Stomach (tissue), 8 donors: ENCODE measurements at regions not wholly inside any gene's neighbourhood (a gene's known extent, or its start where the extent isn't known, plus 50 kb on each side); places are given as distances from the start of the nearest gene placed in this dataset.
"Not testable (repeated sequence)": the region's sequence is repeated elsewhere in the genome, so short reads cannot be mapped to it uniquely, and the experiment has no call there.

Experiments
- DNase-seq, 2 donors: peaks; one replicate each; pipeline versions ENCODE4 v3.0.0 to v3.0.0-alpha.2; 2013 to 2019
- H3K27ac ChIP-seq, 5 donors: fragments of 200-600 bp in 4 of 5; sonication (generic) in 4 of 5; one replicate each; pipeline ENCODE4 v1.5.1; 2013 to 2019; ENCODE audit warnings: mild to moderate bottlenecking in 1 of 5, moderate library complexity in 1 of 5
- H3K27me3 ChIP-seq, 3 donors: fragments of 200-600 bp; sonication (generic); one replicate each; pipeline ENCODE4 v1.5.1; 2017 to 2019; ENCODE audit warnings: mixed run types in 1 of 3
- H3K36me3 ChIP-seq, 4 donors: fragments of 200-600 bp; sonication (generic); 1 replicate in 3 of 4; 2 replicates in 1 of 4; pipeline ENCODE4 v1.5.1; 2016 to 2019
- H3K4me1 ChIP-seq, 4 donors: fragments of 200-600 bp; sonication (generic); one replicate each; pipeline ENCODE4 v1.5.1; 2016 to 2019
- H3K4me3 ChIP-seq, 4 donors: fragments of 200-600 bp; sonication (generic) in 3 of 4; one replicate each; pipeline ENCODE4 v1.5.1; 2016 to 2019; ENCODE audit warnings: mild to moderate bottlenecking in 1 of 4
- H3K9me3 ChIP-seq, 4 donors: fragments of 200-600 bp; sonication (generic); one replicate each; pipeline ENCODE4 v1.5.1; 2016 to 2019
- EP300 ChIP-seq: sonication (generic); formaldehyde crosslinking; IDR thresholded peaks from one replicate; pipeline ENCODE4 v1.6.1; 2017; ENCODE audit warnings: antibody characterized with exemption
- POLR2A ChIP-seq, 4 donors: fragments of 450-650 bp; IDR thresholded peaks; one replicate each; pipeline ENCODE4 v1.6.1; 2016; ENCODE audit warnings: antibody characterized with exemption in 4 of 4, control low read depth in 2 of 4, mild to moderate bottlenecking in 1 of 4, moderate library complexity in 1 of 4
- POLR2AphosphoS5 ChIP-seq, 3 donors: sonication (generic); formaldehyde crosslinking; IDR thresholded peaks; one replicate each; pipeline ENCODE4 v1.6.1; 2016; ENCODE audit warnings: antibody characterized with exemption in 3 of 3
- WGBS, 5 donors: extraction: QIAGEN DNeasy Blood & Tissue Kit in 3 of 5; methylation state at CpG; one replicate each; pipeline versions ENCODE4 v1.1.5 to v1.1.7; 2013 to 2018; 5-methylcytosine and 5-hydroxymethylcytosine counted together
- intact Hi-C: fragments of 100-400 bp; cut with DNase I; formaldehyde crosslinking; loops from one replicate; pipeline ENCODE4 v1.15.1; 2023; ENCODE audit warnings: low total_unique reads
- TF ChIP-seq, protein P1 (sequence below), 7 experiments: fragments of 450-650 bp in 4 of 7; fragments of 200-600 bp in 3 of 7; sonication (generic) in 3 of 7; IDR thresholded peaks; one replicate each; pipeline ENCODE4 v1.5.1; 2016 to 2019; ENCODE audit warnings: antibody characterized with exemption in 7 of 7, control low read depth in 2 of 7, mild to moderate bottlenecking in 1 of 7
- donor health status: healthy with polysubstance abuse.
- donor health status: Bipolar disorder and iron deficiency.
- donor health status: healthy.

DNA sequence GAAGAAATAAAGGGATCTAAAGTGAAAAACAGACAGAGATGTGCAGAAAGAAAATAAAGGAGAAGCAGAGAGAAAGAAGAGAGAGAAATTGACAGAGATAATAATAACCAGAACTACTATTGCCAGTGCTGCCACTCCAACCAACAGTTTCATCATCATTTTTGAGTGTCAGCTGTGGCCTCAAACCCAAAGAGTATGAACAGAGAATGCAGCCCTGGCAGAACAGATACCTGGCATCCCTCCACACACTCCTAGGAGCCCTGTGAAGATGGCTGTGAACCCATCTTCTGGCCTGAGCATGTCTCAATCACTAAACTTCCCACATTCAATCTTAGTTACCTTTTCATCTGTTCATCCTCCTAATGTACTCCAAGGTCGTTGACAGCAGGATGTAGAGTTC lies 385.8 kb upstream of the NFIA start:
- peaks cover 0 to 7% (median 0%) of the 10 kb centered on the region in 4 donors for H3K4me1 ChIP-seq
- TF ChIP-seq EP300: no peak
- TF ChIP-seq, protein P1, sequence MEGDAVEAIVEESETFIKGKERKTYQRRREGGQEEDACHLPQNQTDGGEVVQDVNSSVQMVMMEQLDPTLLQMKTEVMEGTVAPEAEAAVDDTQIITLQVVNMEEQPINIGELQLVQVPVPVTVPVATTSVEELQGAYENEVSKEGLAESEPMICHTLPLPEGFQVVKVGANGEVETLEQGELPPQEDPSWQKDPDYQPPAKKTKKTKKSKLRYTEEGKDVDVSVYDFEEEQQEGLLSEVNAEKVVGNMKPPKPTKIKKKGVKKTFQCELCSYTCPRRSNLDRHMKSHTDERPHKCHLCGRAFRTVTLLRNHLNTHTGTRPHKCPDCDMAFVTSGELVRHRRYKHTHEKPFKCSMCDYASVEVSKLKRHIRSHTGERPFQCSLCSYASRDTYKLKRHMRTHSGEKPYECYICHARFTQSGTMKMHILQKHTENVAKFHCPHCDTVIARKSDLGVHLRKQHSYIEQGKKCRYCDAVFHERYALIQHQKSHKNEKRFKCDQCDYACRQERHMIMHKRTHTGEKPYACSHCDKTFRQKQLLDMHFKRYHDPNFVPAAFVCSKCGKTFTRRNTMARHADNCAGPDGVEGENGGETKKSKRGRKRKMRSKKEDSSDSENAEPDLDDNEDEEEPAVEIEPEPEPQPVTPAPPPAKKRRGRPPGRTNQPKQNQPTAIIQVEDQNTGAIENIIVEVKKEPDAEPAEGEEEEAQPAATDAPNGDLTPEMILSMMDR (IDR thresholded peaks at IDR 0.05): no peak
- no peak for TF ChIP-seq POLR2A (IDR thresholded peaks at IDR 0.05)
- TF ChIP-seq POLR2AphosphoS5 (IDR thresholded peaks at IDR 0.05): no peak
- intact Hi-C loops: no loop called here
- no peaks in the 10 kb centered on the region for H3K27me3 ChIP-seq
- no peak for DNase-seq
- WGBS, 5 donors: 22 to 45% (median 43%) methylated on average over 1 of the region's 1 CpG
- no peaks in the 10 kb centered on the region for H3K36me3 ChIP-seq
- H3K9me3 ChIP-seq: peaks cover 0 to 6% (median 0%) of the 10 kb centered on the region in 4 donors
- no peak overlapping the region for H3K4me3 ChIP-seq
- no peak overlapping the region for H3K27ac ChIP-seq

DNA sequence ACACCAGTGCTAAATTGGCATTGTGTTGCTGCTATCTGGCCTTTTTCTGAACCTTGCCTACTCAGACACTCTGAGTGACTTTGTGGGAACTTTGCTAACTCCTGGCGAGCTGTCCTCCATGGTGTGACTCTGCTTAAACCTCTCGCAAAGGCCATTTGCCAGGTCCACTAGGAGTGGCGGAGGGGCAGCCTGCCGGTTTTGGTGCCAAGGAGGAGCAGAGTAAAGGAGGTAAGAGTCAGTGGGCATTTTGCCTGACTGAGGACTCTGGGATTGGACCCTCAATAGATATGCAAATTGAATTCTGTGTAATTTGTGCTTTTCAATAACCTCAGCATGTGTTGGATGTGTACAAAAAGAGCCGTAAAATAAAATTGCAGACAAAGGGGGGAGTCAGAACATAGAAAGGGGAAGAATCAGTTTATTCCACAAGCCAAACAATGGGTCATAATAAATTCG lies 386.6 kb upstream of the NFIA start:
- H3K4me3 ChIP-seq: no peak overlapping the region
- no peak for DNase-seq
- WGBS, 5 donors: 81 to 90% (median 87%) methylated on average over 6 of the region's 6 CpGs
- TF ChIP-seq POLR2AphosphoS5 (IDR thresholded peaks at IDR 0.05): no peak
- TF ChIP-seq, protein P1 (IDR thresholded peaks at IDR 0.05): no peak
- no peak for TF ChIP-seq EP300
- TF ChIP-seq POLR2A (IDR thresholded peaks at IDR 0.05): no peak
- H3K4me1 ChIP-seq: peaks cover 0 to 7% (median 0%) of the 10 kb centered on the region in 4 donors
- intact Hi-C loops: no loop called here
- no peaks in the 10 kb centered on the region for H3K27me3 ChIP-seq
- H3K27ac ChIP-seq: no peak overlapping the region
- H3K36me3 ChIP-seq: no peaks in the 10 kb centered on the region
- H3K9me3 ChIP-seq: peaks cover 0 to 6% (median 0%) of the 10 kb centered on the region in 4 donors

DNA sequence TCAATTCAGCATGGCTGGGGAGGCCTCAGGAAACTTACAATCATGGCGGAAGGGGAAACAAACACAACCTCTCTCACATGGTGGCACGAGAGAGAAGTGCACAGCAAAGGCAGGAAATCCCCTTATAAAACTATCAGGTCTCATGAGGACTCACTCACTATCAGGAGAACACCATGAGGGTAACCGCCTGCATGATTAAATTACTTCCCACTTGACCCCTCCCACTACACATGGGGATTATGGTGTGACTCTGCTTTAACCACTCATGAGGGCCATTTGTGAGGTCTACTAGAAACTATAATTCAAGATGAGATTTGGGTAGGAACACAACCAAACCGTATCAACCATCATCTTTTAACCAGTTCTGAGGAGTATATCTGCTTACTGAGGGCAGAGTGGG lies 387.4 kb upstream of the NFIA start:
- no peaks in the 10 kb centered on the region for H3K27me3 ChIP-seq
- peaks cover 0 to 7% (median 0%) of the 10 kb centered on the region in 4 donors for H3K4me1 ChIP-seq
- WGBS, 5 donors: 80 to 88% (median 84%) methylated on average over 4 of the region's 4 CpGs
- no peak overlapping the region for H3K27ac ChIP-seq
- H3K36me3 ChIP-seq: no peaks in the 10 kb centered on the region
- no peak overlapping the region for H3K4me3 ChIP-seq
- TF ChIP-seq POLR2AphosphoS5 (IDR thresholded peaks at IDR 0.05) (no peak), EP300 (no peak), POLR2A (IDR thresholded peaks at IDR 0.05) (no peak)
- TF ChIP-seq, protein P1 (IDR thresholded peaks at IDR 0.05): no peak
- no peak for DNase-seq
- intact Hi-C loops: no loop called here
- peaks cover 0 to 6% (median 0%) of the 10 kb centered on the region in 4 donors for H3K9me3 ChIP-seq

DNA sequence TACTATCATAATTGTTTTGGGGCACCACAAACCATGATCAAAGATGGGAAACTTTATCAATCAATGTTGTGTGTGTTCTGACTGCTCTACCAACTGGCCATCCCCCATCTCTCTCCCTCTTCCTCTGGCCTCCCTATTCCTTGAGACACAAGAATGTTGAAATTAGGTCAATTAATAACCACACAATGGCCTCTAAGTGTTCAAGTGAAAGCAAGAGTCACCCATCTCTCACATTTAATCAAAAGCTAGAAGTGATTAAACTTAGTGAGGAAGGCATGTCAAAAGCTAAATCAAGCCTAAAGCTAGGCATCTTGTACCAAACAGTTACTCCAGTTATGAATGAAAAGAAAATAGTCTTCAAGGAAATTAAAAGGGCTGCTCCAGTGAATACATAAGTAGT lies 390.3 kb upstream of the NFIA start:
- intact Hi-C loops: no loop called here
- no peak for DNase-seq
- H3K36me3 ChIP-seq: no peaks in the 10 kb centered on the region
- no peaks in the 10 kb centered on the region for H3K27me3 ChIP-seq
- H3K4me1 ChIP-seq: no peaks in the 10 kb centered on the region
- no peak overlapping the region for H3K4me3 ChIP-seq
- H3K27ac ChIP-seq: no peak overlapping the region
- TF ChIP-seq POLR2A (IDR thresholded peaks at IDR 0.05) (no peak), EP300 (no peak), POLR2AphosphoS5 (IDR thresholded peaks at IDR 0.05) (no peak)
- TF ChIP-seq, protein P1 (IDR thresholded peaks at IDR 0.05): no peak
- peaks cover 0 to 17% (median 13%) of the 10 kb centered on the region in 4 donors for H3K9me3 ChIP-seq

DNA sequence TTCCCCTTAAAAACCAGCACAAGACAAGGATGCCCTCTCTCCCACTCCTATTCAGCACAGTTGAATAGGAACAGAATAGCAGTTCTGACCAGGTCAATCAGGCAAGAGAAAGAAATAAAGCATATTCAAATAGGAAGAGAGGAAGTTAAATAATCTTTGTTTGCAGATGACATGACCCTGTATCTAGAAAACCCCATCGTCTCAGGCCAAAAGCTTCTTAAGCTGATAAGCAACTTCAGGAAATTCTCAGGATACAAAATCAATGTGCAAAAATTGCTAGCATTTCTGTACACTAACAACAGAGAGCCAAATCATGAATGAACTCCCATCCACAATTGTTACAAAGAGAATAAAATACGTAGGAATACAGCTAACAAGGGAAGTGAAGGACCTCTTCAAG lies 394.1 kb upstream of the NFIA start:
- H3K4me3 ChIP-seq, DNase-seq, H3K27me3 ChIP-seq, H3K4me1 ChIP-seq, H3K27ac ChIP-seq, intact Hi-C loops, H3K36me3 ChIP-seq: not testable (repeated sequence)
- 66 to 77% (median 74%) methylated on average over 2 of the region's 2 CpGs for WGBS, 5 donors
- peaks cover 0 to 17% (median 12%) of the 10 kb centered on the region in 4 donors for H3K9me3 ChIP-seq
